Transverse colon (tissue), 3 donors: ENCODE measurements at regions not wholly inside any gene's neighbourhood (a gene's known extent, or its start where the extent isn't known, plus 50 kb on each side); places are given as distances from the start of the nearest gene placed in this dataset.

Source experiments
- EP300 ChIP-seq: sonication (generic); formaldehyde crosslinking; IDR thresholded peaks from one replicate; pipeline ENCODE4 v1.6.1; 2017; ENCODE audit warnings: antibody characterized with exemption, low read depth
- TF ChIP-seq, protein P1 (sequence below), 5 experiments: fragments of 200-600 bp in 3 of 5; fragments of 450-650 bp in 2 of 5; sonication (generic) in 3 of 5; IDR thresholded peaks; 1 replicate in 2 of 5; 2 replicates in 3 of 5; pipeline ENCODE4 v1.5.1; 2016 to 2017; ENCODE audit warnings: antibody characterized with exemption in 5 of 5, inconsistent platforms in 3 of 5, mild to moderate bottlenecking in 2 of 5, moderate library complexity in 1 of 5

DNA sequence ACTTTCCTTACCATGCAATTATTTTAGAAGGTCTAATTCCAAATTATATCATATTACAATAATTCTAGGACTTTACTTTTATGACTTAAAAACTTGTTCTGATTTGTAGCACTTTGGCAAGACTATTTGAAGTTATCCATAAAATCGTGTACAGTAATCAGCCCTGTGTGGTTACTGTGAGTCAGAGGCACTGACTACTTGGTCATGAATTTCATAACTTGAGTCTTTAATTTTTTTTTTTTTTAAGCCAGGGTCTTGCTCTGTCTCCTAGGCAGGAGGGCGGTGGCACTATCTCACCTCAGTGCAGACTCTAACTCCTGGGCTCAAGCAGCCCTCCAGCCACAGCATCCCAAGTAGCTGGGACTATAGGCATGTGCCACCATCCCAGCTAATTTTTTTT lies 1319.2 kb upstream of the SLC10A2 start:
- TF ChIP-seq, protein P1, sequence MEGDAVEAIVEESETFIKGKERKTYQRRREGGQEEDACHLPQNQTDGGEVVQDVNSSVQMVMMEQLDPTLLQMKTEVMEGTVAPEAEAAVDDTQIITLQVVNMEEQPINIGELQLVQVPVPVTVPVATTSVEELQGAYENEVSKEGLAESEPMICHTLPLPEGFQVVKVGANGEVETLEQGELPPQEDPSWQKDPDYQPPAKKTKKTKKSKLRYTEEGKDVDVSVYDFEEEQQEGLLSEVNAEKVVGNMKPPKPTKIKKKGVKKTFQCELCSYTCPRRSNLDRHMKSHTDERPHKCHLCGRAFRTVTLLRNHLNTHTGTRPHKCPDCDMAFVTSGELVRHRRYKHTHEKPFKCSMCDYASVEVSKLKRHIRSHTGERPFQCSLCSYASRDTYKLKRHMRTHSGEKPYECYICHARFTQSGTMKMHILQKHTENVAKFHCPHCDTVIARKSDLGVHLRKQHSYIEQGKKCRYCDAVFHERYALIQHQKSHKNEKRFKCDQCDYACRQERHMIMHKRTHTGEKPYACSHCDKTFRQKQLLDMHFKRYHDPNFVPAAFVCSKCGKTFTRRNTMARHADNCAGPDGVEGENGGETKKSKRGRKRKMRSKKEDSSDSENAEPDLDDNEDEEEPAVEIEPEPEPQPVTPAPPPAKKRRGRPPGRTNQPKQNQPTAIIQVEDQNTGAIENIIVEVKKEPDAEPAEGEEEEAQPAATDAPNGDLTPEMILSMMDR (IDR thresholded peaks at IDR 0.05): no peak
- no peak for TF ChIP-seq EP300
